Liver (tissue), 8 donors: ENCODE measurements at regions not wholly inside any gene's neighbourhood (a gene's known extent, or its start where the extent isn't known, plus 50 kb on each side); places are given as distances from the start of the nearest gene placed in this dataset.

Source experiments
- DNase-seq: peaks from one replicate; pipeline ENCODE4 v3.0.0-alpha.2; 2017; ENCODE audit warnings: low spot score
- H3K27ac ChIP-seq, 2 donors: one replicate each; pipeline ENCODE4 v1.7.0; 2013; ENCODE audit warnings: inconsistent platforms in 2 of 2, low read length in 2 of 2, control low read depth in 1 of 2, low read depth in 1 of 2, mild to moderate bottlenecking in 1 of 2
- H3K27me3 ChIP-seq, 4 donors: one replicate each; pipeline versions ENCODE4 v1.6.1 to v1.7.0; 2013; ENCODE audit warnings: low read length in 3 of 4, inconsistent platforms in 1 of 4, mild to moderate bottlenecking in 1 of 4, moderate library complexity in 1 of 4; ENCODE audit not compliant: control insufficient read depth in 4 of 4, insufficient read depth in 4 of 4
- H3K36me3 ChIP-seq, 4 donors: one replicate each; pipeline versions ENCODE4 v1.6.1 to v1.7.0; 2013; ENCODE audit warnings: low read length in 3 of 4, mild to moderate bottlenecking in 3 of 4, low read depth in 1 of 4, moderate library complexity in 1 of 4; ENCODE audit not compliant: control insufficient read depth in 4 of 4, insufficient read depth in 3 of 4
- H3K4me1 ChIP-seq, 4 donors: one replicate each; pipeline versions ENCODE4 v1.6.1 to v1.7.0; 2013; ENCODE audit warnings: low read length in 3 of 4, mild to moderate bottlenecking in 3 of 4, moderate library complexity in 1 of 4; ENCODE audit not compliant: control insufficient read depth in 4 of 4, insufficient read depth in 4 of 4
- H3K4me3 ChIP-seq, 3 donors: one replicate each; pipeline versions ENCODE4 v1.6.1 to v1.7.0; 2013; ENCODE audit warnings: low read length in 3 of 3, control low read depth in 1 of 3, low read depth in 1 of 3, mild to moderate bottlenecking in 1 of 3
- H3K9ac ChIP-seq, 2 donors: one replicate each; pipeline ENCODE4 v1.7.0; 2013; ENCODE audit warnings: low read length in 2 of 2, mild to moderate bottlenecking in 2 of 2, moderate library complexity in 2 of 2, control low read depth in 1 of 2, low read depth in 1 of 2
- H3K9me3 ChIP-seq, 4 donors: one replicate each; pipeline versions ENCODE4 v1.6.1 to v1.7.0; 2013; ENCODE audit warnings: low read length in 3 of 4; ENCODE audit not compliant: control insufficient read depth in 4 of 4
- CTCF ChIP-seq: fragments of 150-350 bp; IDR thresholded peaks from 2 replicates; pipeline ENCODE4 v1.5.1; 2017; ENCODE audit warnings: improper control_type of control experiment, low read depth, low read length; ENCODE audit not compliant: missing input control
- FOXA1 ChIP-seq: IDR thresholded peaks from 2 replicates; pipeline ENCODE4 v1.6.1; 2016; ENCODE audit warnings: antibody characterized with exemption
- FOXA2 ChIP-seq: IDR thresholded peaks from 2 replicates; pipeline ENCODE4 v1.6.1; 2016; ENCODE audit warnings: antibody characterized with exemption
- GABPA ChIP-seq, 2 donors: IDR thresholded peaks in 1 of 2; conservative IDR thresholded peaks in 1 of 2; 2 replicates each; pipeline ENCODE4 v1.6.1; 2016; ENCODE audit warnings: antibody characterized with exemption in 2 of 2, mild to moderate bottlenecking in 1 of 2, moderate library complexity in 1 of 2
- HNF4A ChIP-seq, 2 donors: conservative IDR thresholded peaks; 2 replicates each; pipeline ENCODE4 v1.6.1; 2016; ENCODE audit warnings: antibody characterized with exemption in 2 of 2, mild to moderate bottlenecking in 2 of 2
- JUND ChIP-seq, 2 donors: IDR thresholded peaks; 2 replicates each; pipeline ENCODE4 v1.6.1; 2016; ENCODE audit warnings: antibody characterized with exemption in 2 of 2
- NR2F2 ChIP-seq: IDR thresholded peaks from 2 replicates; pipeline ENCODE4 v1.6.1; 2016; ENCODE audit warnings: antibody characterized with exemption
- REST ChIP-seq: IDR thresholded peaks from 2 replicates; pipeline ENCODE4 v1.6.1; 2016; ENCODE audit warnings: antibody characterized with exemption, mild to moderate bottlenecking
- SP1 ChIP-seq: IDR thresholded peaks from 2 replicates; pipeline ENCODE4 v1.6.1; 2018; ENCODE audit warnings: antibody characterized with exemption, mild to moderate bottlenecking
- TAF1 ChIP-seq: conservative IDR thresholded peaks from 2 replicates; pipeline ENCODE4 v1.6.1; 2016; ENCODE audit warnings: antibody characterized with exemption, mild to moderate bottlenecking
- YY1 ChIP-seq: IDR thresholded peaks from 2 replicates; pipeline ENCODE4 v1.6.1; 2016; ENCODE audit warnings: antibody characterized with exemption, mild to moderate bottlenecking
- WGBS: extraction: QIAGEN DNeasy Blood & Tissue Kit; methylation state at CpG from one replicate; pipeline ENCODE4 v1.1.7; 2013; 5-methylcytosine and 5-hydroxymethylcytosine counted together
- TF ChIP-seq, protein P1 (sequence below): IDR thresholded peaks from 2 replicates; pipeline ENCODE4 v1.6.1; 2016; ENCODE audit warnings: antibody characterized with exemption
- TF ChIP-seq, protein P2 (sequence below): IDR thresholded peaks from 2 replicates; pipeline ENCODE4 v1.6.1; 2016; ENCODE audit warnings: antibody characterized with exemption
- TF ChIP-seq, protein P3 (sequence below): IDR thresholded peaks from 2 replicates; pipeline ENCODE4 v1.6.1; 2016; ENCODE audit warnings: antibody characterized with exemption
- donor health status: healthy.
- donor health status: healthy.
- donor health status: healthy.
- donor health status: healthy.
- donor health status: healthy.

- no peak overlapping the region for H3K4me3 ChIP-seq
These were observed 214.4 kb downstream of the BARHL2 start for GRCh38 chr1:90502696-90503095.

More at GRCh38 chr1:90502696-90503095, 214.4 kb downstream of the BARHL2 start:
- no peaks in the 10 kb centered on the region for H3K36me3 ChIP-seq
- TF ChIP-seq, protein P1, sequence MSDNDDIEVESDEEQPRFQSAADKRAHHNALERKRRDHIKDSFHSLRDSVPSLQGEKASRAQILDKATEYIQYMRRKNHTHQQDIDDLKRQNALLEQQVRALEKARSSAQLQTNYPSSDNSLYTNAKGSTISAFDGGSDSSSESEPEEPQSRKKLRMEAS, result no peak
- TF ChIP-seq NR2F2 (no peak), GABPA (IDR thresholded peaks at IDR 0.05 in 1 of 2, conservative IDR thresholded peaks at IDR 0.05 in 1 of 2) (no peak), TAF1 (no peak), JUND (IDR thresholded peaks at IDR 0.05) (no peak), REST (no peak), FOXA2 (no peak), YY1 (no peak), CTCF (no peak), SP1 (no peak), FOXA1 (no peak), HNF4A (conservative IDR thresholded peaks at IDR 0.05) (no peak)
- TF ChIP-seq, protein P2, sequence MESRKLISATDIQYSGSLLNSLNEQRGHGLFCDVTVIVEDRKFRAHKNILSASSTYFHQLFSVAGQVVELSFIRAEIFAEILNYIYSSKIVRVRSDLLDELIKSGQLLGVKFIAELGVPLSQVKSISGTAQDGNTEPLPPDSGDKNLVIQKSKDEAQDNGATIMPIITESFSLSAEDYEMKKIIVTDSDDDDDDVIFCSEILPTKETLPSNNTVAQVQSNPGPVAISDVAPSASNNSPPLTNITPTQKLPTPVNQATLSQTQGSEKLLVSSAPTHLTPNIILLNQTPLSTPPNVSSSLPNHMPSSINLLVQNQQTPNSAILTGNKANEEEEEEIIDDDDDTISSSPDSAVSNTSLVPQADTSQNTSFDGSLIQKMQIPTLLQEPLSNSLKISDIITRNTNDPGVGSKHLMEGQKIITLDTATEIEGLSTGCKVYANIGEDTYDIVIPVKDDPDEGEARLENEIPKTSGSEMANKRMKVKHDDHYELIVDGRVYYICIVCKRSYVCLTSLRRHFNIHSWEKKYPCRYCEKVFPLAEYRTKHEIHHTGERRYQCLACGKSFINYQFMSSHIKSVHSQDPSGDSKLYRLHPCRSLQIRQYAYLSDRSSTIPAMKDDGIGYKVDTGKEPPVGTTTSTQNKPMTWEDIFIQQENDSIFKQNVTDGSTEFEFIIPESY, result no peak
- TF ChIP-seq, protein P3, sequence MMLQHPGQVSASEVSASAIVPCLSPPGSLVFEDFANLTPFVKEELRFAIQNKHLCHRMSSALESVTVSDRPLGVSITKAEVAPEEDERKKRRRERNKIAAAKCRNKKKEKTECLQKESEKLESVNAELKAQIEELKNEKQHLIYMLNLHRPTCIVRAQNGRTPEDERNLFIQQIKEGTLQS, result no peak
- H3K27ac ChIP-seq, result no peak overlapping the region
- DNase-seq, result no peak
- no peaks in the 10 kb centered on the region for H3K9me3 ChIP-seq
- H3K9ac ChIP-seq, result no peak overlapping the region
- no peaks in the 10 kb centered on the region for H3K4me1 ChIP-seq
- WGBS, result 80% methylated on average over 1 of the region's 1 CpG
- H3K27me3 ChIP-seq, result no peaks in the 10 kb centered on the region
